Stomach (tissue), 4 donors: ENCODE measurements at regions not wholly inside any gene's neighbourhood (a gene's known extent, or its start where the extent isn't known, plus 50 kb on each side); places are given as distances from the start of the nearest gene placed in this dataset.

Source experiments
- CTCF ChIP-seq, 7 experiments: fragments of 450-650 bp in 4 of 7; fragments of 200-600 bp in 3 of 7; sonication (generic) in 3 of 7; IDR thresholded peaks; one replicate each; pipeline ENCODE4 v1.5.1; 2016 to 2019; ENCODE audit warnings: antibody characterized with exemption in 7 of 7, control low read depth in 2 of 7, mild to moderate bottlenecking in 1 of 7
- EP300 ChIP-seq: sonication (generic); formaldehyde crosslinking; IDR thresholded peaks from one replicate; pipeline ENCODE4 v1.6.1; 2017; ENCODE audit warnings: antibody characterized with exemption
- POLR2A ChIP-seq, 4 donors: fragments of 450-650 bp; IDR thresholded peaks; one replicate each; pipeline ENCODE4 v1.6.1; 2016; ENCODE audit warnings: antibody characterized with exemption in 4 of 4, control low read depth in 2 of 4, mild to moderate bottlenecking in 1 of 4, moderate library complexity in 1 of 4

GRCh38 chr1:38312753-38313152 lies 266.2 kb upstream of the POU3F1 start:
- TF ChIP-seq CTCF (IDR thresholded peaks at IDR 0.05), result no peak
- TF ChIP-seq POLR2A (IDR thresholded peaks at IDR 0.05), result no peak
- TF ChIP-seq EP300, result no peak
